Activated CD4-positive, CD25-positive, alpha-beta regulatory T cell treated with anti-CD3 and anti-CD28 coated beads, Interleukin-2, amount 50 U/mL, for 24 hours (primary cell): ENCODE measurements at regions not wholly inside any gene's neighbourhood (a gene's known extent, or its start where the extent isn't known, plus 50 kb on each side); places are given as distances from the start of the nearest gene placed in this dataset.

ENCODE experiments used
- ATAC-seq, 2 donors: fragments of 150-1000 bp; cut with Tn5 transposase; one replicate each; pipeline ENCODE4 v1.10.0; 2021; ENCODE audit warnings: mild to moderate bottlenecking in 1 of 2, moderate library complexity in 1 of 2

DNA sequence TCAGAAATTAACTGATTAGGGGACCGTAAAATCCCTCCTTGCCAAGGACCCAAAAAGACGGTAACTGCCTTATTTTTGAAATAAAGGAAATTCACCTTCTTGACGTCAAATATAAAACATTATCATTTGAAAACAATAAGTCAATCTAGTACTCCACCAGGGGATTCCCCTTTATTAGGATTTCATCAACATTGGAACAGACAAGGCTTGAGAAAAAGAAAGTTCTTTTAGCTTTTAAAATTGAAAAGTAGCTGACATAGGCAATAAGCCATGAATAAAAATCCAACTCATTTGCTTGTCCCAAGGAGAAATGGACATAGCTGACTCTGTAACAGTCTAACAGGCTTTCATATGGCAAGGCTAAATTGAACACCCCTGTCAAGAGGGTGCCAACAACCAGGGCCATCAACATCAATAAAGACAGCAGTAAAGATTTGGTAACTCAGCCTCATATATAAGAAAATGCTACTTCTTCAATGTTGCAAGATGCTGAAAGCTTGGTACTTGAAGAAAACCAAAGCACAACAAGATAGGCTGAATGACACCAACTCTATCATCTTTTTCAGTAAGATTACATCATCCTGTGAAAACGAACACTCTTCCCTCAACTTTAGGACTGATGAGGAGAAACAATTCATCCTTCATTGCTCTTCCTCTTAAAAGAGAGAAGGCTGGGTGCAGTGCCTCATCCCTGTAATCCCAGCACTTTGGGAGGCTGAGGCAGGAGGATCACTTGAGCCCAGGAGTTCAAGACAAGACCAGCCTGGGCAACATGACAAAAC, 121.0 kb upstream of the PRDM1 start:
- ATAC-seq, result no peak

DNA sequence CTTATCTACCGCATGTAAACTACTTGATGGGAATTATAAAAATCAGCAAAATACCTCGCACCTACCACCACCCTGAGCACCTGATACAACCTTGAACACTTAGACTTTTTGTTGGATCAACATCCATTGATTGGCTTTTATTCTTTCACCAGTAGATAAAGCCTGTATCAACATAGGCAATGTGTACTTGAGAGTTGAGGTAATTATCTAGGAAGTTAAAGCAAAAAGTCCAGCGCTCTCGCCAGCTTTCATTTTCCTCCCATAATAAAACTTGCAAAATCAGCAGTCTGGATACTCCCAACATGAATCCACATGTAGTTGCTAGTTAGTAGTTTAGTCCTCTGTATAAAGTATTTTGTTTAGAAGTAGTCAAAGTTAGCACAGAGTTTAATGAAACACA, 132.0 kb upstream of the PRDM1 start:
- no peak for ATAC-seq

- ATAC-seq, result no peak
Measured at GRCh38 chr6:105952772-105953690, 133.1 kb upstream of the PRDM1 start.

GRCh38 chr6:105952326-105952725, 133.8 kb upstream of the PRDM1 start:
- no peak for ATAC-seq

GRCh38 chr6:105951322-105951721, 134.8 kb upstream of the PRDM1 start:
- no peak for ATAC-seq

- ATAC-seq, result no peak
Measured at GRCh38 chr6:105949869-105950268, 136.3 kb upstream of the PRDM1 start.

GRCh38 chr6:105943514-105943913, 142.6 kb upstream of the PRDM1 start:
- ATAC-seq, result no peak

- ATAC-seq, result no peak
Measured at GRCh38 chr6:105941621-105942412, 144.3 kb upstream of the PRDM1 start.

GRCh38 chr6:105940990-105941389, 145.1 kb upstream of the PRDM1 start:
- no peak for ATAC-seq

GRCh38 chr6:105936972-105937371, 149.2 kb upstream of the PRDM1 start:
- ATAC-seq, result no peak

DNA sequence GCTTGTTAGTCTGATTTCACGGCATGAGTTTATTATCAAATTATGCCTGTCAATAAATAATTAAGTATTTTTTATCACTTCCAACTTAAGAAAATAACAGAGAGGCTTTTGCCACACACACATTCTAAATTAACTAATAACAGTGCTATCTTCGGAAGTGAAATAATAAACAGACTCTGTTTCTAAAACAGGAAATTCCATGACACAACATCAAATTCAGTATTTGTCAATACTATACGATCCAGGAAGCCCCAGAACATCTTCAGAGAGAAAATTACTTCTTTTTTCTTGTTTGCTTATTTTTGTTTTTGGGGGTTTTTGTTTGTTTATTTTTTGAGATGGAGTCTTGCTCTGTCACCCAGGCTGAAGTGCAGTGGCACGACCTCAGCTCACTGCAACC, 150.7 kb upstream of the PRDM1 start:
- ATAC-seq, result no peak

- ATAC-seq, result no peak
Measured at GRCh38 chr6:105934708-105935107, 151.4 kb upstream of the PRDM1 start.

DNA sequence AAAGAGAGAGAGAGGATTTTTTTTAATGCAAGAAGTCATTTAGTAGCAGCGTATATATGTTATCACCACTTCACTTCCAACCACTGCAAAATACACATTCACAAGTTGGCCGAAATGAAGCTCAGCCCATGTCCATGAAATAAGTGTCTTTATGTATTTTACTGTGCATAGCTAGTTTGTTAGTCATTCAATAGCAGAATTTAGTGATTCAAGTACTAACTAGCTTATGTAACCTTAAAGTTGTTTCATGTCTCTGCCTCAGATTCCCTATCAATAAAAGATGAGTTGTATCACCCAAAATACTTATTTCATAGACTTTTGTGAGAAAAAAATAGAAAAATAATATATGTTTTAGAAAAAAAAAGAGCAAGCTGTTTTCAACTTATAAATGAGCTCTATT, 153.7 kb upstream of the PRDM1 start:
- ATAC-seq, result no peak

DNA sequence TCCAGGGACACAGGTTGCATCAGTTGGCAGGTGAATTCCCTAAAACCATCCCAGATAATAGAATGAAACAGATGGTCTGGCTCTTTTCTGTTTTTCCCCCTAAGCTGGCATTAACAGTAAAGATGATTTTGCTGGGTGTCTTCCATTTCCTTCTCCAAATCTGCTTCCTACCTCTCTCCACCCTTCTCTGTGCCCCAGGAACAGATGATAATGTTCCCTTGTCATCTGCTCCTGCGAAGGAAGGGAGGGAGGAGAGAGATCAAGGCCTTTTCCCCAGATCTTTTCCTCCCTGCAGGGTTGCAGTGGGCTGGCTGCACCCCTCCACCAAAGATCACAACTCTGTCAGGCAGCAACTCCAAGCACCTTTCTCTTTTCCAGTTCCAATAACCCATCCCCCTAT, 156.5 kb upstream of the PRDM1 start:
- ATAC-seq, result no peak

DNA sequence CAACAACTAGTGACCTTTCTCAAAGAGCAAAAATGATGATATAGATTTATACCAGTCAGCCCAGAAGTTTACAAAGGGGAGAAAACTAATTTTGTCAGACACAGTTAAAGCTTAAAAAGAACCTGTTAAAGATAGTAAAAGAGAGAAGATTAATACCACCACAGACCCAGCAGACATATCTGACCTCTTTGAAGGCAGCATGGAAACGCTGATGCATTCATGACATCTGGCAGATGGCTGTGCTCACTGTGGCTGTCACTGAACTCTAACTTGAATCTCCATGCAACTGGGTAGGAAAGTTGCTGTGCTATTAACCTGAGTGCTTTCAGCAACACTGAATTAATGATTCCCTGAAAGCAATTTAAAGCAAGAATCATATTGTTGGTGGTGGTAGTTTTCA, 159.8 kb upstream of the PRDM1 start:
- peak in 1 of 2 donors; percentile 27 for ATAC-seq

DNA sequence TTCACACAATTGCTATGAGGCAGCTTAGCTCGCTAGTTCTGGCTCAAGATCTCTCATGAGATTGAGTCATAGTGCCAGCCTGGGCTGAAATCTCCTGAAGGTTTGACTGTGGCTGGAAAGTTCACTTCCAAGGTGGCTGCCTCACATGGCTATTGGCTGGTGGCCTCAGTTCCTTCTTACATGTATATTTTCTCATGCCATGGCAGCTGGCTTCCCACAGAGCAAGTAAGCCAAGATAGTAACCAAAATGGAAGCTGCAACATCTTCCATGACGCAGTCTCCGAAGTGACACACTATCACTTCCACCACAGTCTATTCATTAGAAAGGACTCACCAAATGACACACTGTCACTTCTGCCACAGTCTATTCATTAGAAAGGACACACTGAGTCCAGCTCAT, 160.4 kb upstream of the PRDM1 start:
- no peak for ATAC-seq

GRCh38 chr6:105921781-105922180, 164.4 kb upstream of the PRDM1 start:
- ATAC-seq, result no peak

GRCh38 chr6:105920071-105920470, 166.1 kb upstream of the PRDM1 start:
- ATAC-seq, result peak; percentile 91 to 93

DNA sequence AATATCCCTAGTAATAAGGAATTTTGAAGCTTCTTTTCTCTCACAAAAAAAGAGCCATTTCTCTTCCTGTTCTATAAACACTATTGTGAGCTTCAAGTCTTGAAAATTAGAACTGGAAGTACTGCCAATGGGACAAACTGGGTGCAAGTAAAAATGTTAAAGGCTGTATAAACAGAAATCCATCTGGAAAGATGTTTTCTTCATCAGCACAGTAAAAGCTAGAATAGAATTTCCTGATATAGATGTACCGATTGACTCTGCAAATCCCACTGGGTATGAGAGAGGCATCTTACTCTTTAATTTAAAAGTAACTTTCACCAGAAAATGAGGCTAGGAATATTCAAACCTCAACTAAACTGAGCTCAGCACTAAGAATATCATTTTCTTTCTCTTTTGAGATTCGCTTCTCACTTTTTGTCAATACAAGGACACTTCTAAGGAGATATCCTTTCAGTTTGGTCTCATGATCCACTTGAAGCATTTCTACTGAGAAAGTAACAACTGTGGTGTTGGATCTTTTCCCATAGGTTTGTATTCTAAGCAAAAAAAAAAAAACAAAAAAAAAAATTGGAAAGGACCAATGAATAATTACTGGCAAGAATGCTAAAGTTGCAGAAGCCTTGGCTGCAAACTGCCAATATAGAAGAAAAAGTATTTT, 169.0 kb upstream of the PRDM1 start:
- ATAC-seq, result no peak

GRCh38 chr6:105911106-105911629, 175.0 kb upstream of the PRDM1 start:
- no peak for ATAC-seq

GRCh38 chr6:105909106-105909505, 177.0 kb upstream of the PRDM1 start:
- ATAC-seq, result no peak

GRCh38 chr6:105907991-105908390, 178.1 kb upstream of the PRDM1 start:
- no peak for ATAC-seq
